AG08396 (cell line): ENCODE measurements at regions not wholly inside any gene's neighbourhood (a gene's known extent, or its start where the extent isn't known, plus 50 kb on each side); places are given as distances from the start of the nearest gene placed in this dataset.

ENCODE experiments used
- DNase-seq: peaks from one replicate; pipeline ENCODE4 v3.0.0; 2012; ENCODE audit warnings: low spot score, mixed read lengths

GRCh38 chr2:58907644-58908043 is 666.5 kb upstream of the FANCL start:
- DNase-seq: no peak

DNA sequence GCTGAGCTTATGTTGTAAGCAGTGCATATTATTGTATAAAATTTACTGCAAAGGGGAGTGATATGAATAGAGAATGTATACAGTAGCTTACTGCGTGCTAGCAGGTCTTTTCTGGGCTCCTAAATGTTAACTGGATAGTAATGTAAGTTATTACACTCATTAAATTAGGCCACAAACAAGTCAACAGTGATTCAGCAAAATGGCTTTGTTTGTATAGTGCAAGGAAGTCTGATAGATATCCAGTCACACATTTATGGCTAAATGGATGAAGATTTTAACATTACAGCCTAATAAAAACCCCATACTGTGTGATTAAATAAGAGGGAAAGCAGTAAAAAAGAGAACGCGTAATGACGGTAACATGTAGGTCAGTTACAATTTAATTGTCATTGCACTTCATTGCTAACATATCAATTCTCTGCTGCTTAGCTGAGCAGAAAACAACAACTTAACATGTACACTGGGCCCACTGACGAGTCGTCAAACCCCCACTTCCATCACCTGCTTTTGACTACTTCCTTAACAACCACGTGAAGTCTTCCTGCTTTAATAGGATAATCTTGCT is 665.0 kb upstream of the FANCL start:
- no peak for DNase-seq

GRCh38 chr2:58904095-58904494 is 663.0 kb upstream of the FANCL start:
- no peak for DNase-seq

GRCh38 chr2:58903427-58903826 is 662.3 kb upstream of the FANCL start:
- no peak for DNase-seq

- DNase-seq: no peak
Observed at GRCh38 chr2:58900246-58901027, 659.3 kb upstream of the FANCL start.

DNA sequence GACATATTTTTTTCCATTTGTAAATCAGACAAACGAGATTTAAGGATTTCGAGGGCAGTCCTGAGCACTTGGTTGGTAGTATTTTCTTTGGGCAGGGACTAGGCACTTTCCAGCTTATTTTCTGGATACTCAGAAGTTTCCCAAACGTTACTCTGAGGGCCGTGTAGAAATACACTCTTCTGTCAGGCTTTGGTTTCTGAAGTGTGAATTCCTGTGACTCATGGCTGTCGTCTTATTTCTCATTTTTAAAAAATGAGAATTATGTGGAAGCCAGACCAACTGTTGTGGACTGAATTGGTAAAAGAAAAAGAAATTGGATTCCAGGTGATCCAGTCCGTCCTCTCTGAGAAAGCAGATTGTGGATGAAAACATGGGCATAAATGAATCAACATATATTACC is 658.6 kb upstream of the FANCL start:
- no peak for DNase-seq

- no peak for DNase-seq
Observed at GRCh38 chr2:58896638-58897037, 655.5 kb upstream of the FANCL start.

GRCh38 chr2:58895857-58896256 is 654.7 kb upstream of the FANCL start:
- DNase-seq: no peak

GRCh38 chr2:58893656-58894351 is 652.7 kb upstream of the FANCL start:
- DNase-seq: no peak

- DNase-seq: no peak
Observed at GRCh38 chr2:58891828-58892377, 650.8 kb upstream of the FANCL start.

DNA sequence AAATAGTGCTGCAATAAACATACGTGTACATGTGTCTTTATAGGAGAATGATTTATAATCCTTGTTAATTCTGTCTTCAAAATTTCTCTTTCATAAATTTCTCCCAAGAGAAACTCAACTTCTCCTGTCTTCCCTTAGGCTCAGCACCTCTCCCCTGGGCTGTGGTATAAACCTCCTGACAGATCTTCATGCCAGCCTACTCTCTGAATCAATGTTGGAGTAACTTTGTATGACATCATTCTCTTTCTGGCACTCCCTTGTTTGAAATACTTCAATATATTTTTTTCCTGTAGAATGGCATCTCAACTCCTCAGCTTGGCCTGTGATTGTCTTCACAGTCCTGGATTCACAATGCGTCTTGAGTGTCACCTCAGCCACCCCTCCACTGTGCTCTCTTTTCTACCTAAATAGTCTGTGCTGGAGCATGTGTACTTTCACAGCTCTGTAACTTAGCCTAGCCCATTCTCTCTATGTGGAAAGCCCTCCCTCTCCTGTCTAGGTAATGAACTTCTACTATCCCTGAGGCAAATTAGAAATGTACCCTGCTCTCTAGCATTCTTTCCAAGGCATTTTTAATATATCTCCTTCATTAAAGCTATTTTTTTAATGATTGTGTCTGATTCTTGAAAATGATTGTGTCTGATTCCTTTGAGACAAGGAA is 649.9 kb upstream of the FANCL start:
- no peak for DNase-seq

DNA sequence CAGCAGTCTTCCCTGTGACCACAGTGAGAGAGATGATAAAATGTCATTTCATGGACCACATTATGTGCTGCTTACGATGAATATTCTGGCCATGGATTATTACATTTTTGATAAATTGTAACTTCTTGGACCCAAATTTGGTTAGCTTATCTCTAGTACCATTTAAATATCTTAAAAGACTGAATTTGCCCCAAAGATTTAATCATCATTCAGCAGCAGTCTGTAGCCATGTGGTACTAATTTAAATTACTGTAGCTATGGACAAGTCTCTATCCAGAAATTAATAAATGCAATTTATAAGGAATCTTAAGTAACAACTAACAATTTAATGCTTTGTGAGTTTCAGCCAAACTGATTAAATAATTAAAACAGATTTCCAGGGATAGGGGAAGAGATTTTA is 644.9 kb upstream of the FANCL start:
- DNase-seq: no peak

DNA sequence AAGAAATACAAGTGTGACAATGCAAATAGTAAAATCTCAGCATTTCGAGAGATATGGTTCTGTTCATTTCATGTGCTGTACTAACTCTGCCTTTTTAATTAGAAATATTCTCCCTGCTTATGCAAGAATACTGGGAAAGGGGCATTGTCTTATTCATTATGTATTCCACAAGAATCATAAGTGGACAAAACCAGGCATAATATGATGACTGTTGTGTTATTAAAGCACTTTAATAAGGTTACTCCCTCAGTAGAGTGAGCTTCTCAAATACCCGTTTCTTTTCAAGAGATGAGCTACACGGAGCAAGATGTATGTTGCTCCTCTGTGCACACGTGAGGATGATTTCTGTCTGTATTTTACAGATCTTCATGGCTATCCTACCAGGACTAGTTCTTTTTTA is 638.7 kb upstream of the FANCL start:
- DNase-seq: no peak

DNA sequence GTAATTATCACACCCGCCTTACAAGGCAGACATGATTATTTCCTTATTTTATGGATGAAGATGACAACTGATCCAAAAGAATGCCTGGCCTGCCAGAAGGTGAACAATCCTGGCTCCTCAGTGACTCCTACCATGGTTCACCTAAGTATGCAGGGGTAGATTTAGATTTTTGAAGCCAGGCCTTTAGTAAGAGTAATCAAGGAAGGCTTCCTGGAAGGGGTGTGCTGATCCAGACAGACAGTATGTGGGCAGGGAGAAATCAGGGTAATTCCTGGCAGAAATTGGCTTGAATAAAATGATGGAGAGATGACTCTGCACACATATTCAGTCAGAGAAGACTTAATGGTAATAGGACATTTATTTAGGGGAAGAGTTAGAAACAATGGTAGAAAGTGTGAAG is 637.7 kb upstream of the FANCL start:
- DNase-seq: no peak

DNA sequence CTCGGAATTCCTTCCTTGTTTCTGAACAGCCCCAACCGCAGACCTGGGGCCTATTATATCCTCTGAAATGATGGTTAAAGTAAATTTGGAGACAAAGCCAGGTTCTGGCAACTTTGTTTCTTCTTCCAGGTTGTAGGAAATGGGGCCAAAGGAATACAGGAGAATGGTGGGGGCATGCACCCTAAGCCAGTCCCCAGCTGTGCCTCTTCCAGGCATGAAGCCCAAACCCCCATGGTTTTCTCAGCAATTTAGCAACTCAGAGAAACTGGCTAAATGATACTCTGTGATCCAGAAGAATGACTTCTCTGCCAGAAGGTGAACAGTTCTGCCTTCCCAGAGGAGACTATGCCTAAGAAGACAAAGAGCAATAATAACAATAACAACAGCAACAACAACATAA is 635.0 kb upstream of the FANCL start:
- no peak for DNase-seq

- DNase-seq: no peak
Observed at GRCh38 chr2:58875436-58875835, 634.3 kb upstream of the FANCL start.

DNA sequence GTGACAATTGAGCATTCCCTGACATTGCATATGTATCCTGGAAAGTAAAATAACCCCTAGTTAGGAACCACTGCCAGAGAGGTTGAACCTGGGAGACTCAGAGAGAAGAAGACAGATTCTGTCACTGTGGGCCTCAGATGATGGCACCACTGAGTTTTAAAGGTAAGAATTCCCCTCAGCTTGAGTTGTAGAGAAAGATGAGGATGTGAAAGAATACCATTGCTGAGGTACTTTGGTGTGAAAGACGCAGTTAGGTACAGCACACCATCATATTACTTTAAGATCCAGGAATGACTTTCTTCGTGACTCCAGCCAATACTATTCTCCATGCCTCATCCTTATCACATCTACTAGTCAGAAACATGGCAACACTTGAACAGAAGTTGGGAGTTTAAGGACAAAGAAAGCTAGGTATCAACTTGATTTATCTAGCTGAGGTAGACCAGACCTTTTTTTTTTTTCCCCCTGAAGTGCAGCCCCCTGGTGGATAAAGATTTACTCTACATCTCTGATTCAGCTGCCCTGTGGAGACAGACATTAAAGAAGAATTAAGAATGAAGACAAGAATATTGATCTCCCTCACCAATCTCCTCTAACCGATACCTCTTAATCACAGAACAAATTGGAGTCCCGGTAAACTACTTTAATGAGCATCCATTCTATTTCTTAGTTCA is 630.5 kb upstream of the FANCL start:
- DNase-seq: no peak

- no peak for DNase-seq
Observed at GRCh38 chr2:58870704-58871103, 629.6 kb upstream of the FANCL start.

- no peak for DNase-seq
Observed at GRCh38 chr2:58866946-58867345, 625.8 kb upstream of the FANCL start.

DNA sequence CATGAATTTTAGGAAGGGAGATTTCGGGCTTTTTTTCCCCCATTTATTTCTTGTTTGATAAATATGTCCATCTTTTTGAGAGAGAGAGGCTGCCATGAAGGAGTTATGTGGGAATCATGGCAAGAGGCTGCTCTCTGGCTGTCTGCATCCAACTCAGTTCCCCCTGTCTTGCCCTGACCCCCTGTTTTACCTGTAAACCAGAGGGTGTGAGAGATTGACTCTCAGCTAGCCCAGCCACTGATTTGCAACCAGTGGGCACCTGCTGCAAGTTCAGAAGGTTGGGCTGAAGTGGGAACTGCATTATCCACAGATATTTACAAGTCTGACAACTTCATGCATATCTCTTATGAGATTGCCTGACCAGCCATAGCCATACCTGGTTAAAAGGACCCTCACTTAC is 625.4 kb upstream of the FANCL start:
- DNase-seq: no peak

DNA sequence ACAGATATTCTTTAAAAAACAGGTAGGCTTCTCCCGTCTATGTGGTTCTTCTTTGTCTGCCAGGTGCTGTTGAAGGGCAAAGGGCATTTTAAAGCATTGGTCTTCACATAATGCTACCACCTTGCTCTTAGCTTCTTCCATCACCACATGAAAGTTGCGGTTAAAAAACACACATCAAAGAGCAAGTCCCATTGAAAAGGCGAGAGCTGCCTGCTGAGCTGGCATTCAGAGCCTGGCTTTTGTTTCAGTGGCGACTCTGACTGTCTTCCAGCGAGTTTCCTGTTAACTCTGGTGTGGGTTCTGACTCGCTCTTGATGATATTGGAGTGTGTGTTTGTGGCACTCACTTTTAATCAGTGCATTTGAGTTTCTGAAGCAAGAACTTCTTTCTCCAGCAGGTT is 624.9 kb upstream of the FANCL start:
- DNase-seq: no peak

- DNase-seq: no peak
Observed at GRCh38 chr2:58865436-58865835, 624.3 kb upstream of the FANCL start.
